ENCODE measurements at regions not wholly inside any gene's neighbourhood (a gene's known extent, or its start where the extent isn't known, plus 50 kb on each side); places are given as distances from the start of the nearest gene placed in this dataset.

GRCh38 chr1:79396901-79397300, 390.4 kb upstream of the ADGRL4 start:
- no peak for DNase-seq

GRCh38 chr1:79388694-79389361, 382.3 kb upstream of the ADGRL4 start:
- DNase-seq = no peak

- DNase-seq = no peak
Measured at GRCh38 chr1:79386730-79387129, 380.2 kb upstream of the ADGRL4 start.

GRCh38 chr1:79380078-79380477, 373.5 kb upstream of the ADGRL4 start:
- no peak for DNase-seq

GRCh38 chr1:79376106-79376505, 369.6 kb upstream of the ADGRL4 start:
- no peak for DNase-seq

GRCh38 chr1:79375352-79375751, 368.8 kb upstream of the ADGRL4 start:
- DNase-seq = no peak

- no peak for DNase-seq
Measured at GRCh38 chr1:79374397-79374796, 367.9 kb upstream of the ADGRL4 start.

GRCh38 chr1:79373481-79374125, 367.1 kb upstream of the ADGRL4 start:
- DNase-seq = no peak

GRCh38 chr1:79371802-79372201, 365.3 kb upstream of the ADGRL4 start:
- no peak for DNase-seq

- DNase-seq = no peak
Measured at GRCh38 chr1:79369091-79369490, 362.6 kb upstream of the ADGRL4 start.

GRCh38 chr1:79364896-79365295, 358.4 kb upstream of the ADGRL4 start:
- DNase-seq = no peak

- no peak for DNase-seq
Measured at GRCh38 chr1:79363430-79363829, 356.9 kb upstream of the ADGRL4 start.

GRCh38 chr1:79362470-79362869, 355.9 kb upstream of the ADGRL4 start:
- DNase-seq = no peak

- DNase-seq = no peak
Measured at GRCh38 chr1:79355090-79355489, 348.6 kb upstream of the ADGRL4 start.

GRCh38 chr1:79353224-79353623, 346.7 kb upstream of the ADGRL4 start:
- peak; percentile 38 for DNase-seq

GRCh38 chr1:79326875-79327274, 320.3 kb upstream of the ADGRL4 start:
- no peak for DNase-seq

- DNase-seq = no peak
Measured at GRCh38 chr1:79325705-79326104, 319.2 kb upstream of the ADGRL4 start.

- DNase-seq = no peak
Measured at GRCh38 chr1:79325126-79325525, 318.6 kb upstream of the ADGRL4 start.

GRCh38 chr1:79323239-79324025, 316.9 kb upstream of the ADGRL4 start:
- no peak for DNase-seq

GRCh38 chr1:79322511-79323027, 316.0 kb upstream of the ADGRL4 start:
- no peak for DNase-seq

GRCh38 chr1:79312438-79312837, 305.9 kb upstream of the ADGRL4 start:
- DNase-seq = no peak

GRCh38 chr1:79310609-79311008, 304.1 kb upstream of the ADGRL4 start:
- no peak for DNase-seq

- no peak for DNase-seq
Measured at GRCh38 chr1:79304131-79304530, 297.6 kb upstream of the ADGRL4 start.

GRCh38 chr1:79303040-79303439, 296.5 kb upstream of the ADGRL4 start:
- DNase-seq = no peak

Measured in hematopoietic multipotent progenitor cell treated with erythropoietin and hydrocortisone succinate and interleukin-3 and kit ligand, for 6 days (in vitro differentiated cells).